NCI-H748 (cell line): ENCODE measurements at regions not wholly inside any gene's neighbourhood (a gene's known extent, or its start where the extent isn't known, plus 50 kb on each side); places are given as distances from the start of the nearest gene placed in this dataset.
"Not testable (repeated sequence)": the region's sequence is repeated elsewhere in the genome, so short reads cannot be mapped to it uniquely, and the experiment has no call there.

Experiments
- DNase-seq: peaks from one replicate; lab custom pipeline; 2025; ENCODE audit not compliant: unreplicated experiment; lab: John Stamatoyannopoulos, UW

DNA sequence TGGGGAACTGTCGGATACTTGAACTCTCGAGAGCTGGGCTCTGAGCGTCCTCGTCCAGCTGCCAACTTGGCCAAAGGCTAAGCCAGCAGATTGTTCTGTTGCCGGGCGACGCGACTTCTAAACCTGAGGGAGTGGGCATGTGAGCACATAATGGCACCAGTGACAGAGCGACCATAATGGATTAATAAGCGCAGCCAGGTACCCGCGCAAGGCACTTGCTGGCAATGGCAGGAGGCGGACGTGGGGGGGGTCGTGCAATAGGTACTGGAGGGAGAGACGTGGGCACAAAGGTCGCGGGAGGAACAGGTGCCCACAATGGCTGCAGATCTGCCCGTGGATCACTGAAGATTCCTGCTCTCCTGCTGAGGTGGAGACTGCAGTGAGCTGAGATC is 1368.7 kb downstream of the CDH12 start:
- DNase-seq = not testable (repeated sequence)

DNA sequence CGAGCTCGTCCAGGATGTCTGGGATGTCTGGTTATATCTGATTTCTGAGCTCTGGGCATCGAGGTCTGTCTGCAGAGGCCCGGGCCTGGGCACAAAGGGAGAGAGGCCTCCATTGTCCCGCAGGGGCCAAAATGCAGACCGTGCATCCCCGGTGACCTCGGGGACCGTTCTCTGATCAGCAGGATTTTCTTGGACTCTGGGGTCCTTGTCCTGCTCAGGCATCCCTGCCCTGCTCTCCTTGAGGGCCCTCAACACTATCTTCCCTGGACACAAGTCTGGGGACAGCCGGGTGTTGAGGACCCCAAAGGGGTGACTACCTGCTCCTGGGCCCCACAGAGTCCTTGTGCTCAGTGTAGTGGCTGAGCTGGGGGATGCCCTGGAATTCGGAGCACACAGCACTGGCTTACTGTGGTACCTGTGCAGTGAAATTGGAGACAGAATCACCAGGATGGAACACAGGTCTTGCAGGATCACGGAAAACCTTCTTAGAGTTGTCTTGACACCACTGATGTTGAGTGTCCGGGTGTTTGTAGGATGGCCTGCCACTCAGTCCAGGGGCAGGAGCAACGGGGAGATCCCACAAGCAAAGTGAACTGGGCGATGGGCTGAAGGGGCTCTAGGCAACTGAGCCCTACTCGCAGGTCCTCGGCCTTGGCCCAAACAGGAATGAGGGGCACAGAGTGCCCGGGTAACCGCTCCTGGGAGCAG is 1369.2 kb downstream of the CDH12 start:
- not testable (repeated sequence) for DNase-seq

DNA sequence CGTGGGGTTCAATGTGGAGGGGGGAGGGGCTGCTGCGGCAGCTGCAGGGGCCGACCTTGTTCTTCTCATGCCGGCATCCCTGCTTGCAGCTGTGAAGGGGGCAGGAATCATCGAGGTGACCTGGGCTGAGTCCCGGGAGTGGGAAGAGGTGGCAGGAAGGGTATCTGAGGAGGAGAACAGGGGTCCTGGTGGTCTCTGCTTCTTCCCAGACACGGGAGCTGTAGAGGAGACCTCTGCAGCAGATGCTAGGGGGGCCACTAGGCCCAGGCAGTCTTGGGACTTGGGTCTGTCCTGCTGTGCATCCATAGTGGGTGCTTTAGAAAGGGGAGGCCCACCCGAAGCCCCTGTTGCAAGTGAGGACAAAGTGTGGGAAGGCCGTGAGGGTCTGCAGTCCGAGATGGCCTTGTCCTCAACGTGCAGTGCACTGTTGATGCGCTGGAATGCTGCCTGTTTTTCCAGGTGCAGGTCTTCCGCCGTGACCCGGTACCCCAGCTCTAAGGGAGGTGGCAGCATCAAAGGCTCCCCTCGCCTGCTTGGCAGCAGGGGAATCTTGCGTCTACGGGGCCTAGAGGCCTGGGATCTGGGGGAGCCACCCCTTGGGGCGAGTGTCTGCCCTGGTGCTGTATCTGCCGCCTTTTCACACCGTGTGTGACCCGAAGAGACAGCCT is 1370.0 kb downstream of the CDH12 start:
- DNase-seq = not testable (repeated sequence)

DNA sequence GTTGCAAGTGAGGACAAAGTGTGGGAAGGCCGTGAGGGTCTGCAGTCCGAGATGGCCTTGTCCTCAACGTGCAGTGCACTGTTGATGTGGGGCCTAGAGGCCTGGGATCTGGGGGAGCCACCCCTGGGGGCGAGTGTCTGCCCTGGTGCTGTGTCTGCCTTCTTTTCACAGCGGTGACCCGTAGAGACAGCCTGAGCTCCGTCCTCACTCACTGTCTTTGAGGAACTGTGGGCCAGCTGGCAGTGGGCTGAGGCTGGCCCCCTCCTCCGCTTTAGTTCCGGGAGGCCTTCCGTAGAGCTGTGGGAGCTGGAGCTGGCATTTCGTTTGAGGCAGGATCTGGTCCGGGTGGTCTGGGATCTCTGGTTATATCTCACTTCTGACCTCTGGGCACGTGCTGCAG is 1370.6 kb downstream of the CDH12 start:
- DNase-seq = not testable (repeated sequence)

GRCh38 chr5:21481320-21482270 is 1371.5 kb downstream of the CDH12 start:
- not testable (repeated sequence) for DNase-seq

GRCh38 chr5:21480054-21480453 is 1373.1 kb downstream of the CDH12 start:
- not testable (repeated sequence) for DNase-seq

- DNase-seq = not testable (repeated sequence)
Observed at GRCh38 chr5:21473981-21474380, 1379.2 kb downstream of the CDH12 start.

DNA sequence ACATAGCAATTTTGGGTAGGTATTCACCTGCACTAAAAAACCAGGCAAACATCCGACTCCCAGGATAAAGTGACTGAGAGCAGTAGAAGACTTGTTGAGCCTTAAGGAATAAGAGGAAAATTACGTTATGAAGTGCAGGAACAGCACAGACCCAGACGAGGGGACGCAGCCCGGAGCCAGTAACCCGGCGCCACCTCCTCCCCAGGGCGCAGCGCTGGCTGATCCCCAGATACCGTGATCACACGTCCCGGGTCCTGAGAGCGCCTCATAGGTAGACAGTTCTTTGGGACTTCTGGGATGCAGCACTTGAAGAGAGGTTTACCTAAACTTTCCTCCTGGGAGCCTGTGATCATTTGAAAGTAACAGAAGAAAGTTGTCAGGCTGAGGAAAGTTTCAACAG is 1379.7 kb downstream of the CDH12 start:
- not testable (repeated sequence) for DNase-seq

DNA sequence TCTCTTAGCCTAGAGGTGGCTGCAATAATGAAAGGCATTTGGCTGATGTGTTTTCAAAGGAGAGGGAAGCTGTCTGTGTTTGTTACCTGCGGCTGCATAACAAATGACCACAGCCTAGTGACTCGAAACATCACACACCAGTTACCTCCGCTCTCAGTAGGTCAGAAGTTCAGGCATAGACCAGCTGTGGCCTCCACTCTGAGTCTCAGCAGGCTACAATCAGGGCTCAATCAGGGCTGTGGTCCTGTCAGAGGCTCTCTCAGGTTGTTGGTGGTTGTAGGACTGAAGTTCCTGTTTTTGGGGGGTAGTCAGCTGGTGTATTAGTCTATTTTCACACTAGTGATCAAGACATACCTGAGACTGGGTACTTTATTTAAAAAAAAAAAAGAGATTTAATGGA is 1381.5 kb downstream of the CDH12 start:
- DNase-seq = not testable (repeated sequence)

GRCh38 chr5:21469523-21470101 is 1383.5 kb downstream of the CDH12 start:
- peak; percentile 56 for DNase-seq

DNA sequence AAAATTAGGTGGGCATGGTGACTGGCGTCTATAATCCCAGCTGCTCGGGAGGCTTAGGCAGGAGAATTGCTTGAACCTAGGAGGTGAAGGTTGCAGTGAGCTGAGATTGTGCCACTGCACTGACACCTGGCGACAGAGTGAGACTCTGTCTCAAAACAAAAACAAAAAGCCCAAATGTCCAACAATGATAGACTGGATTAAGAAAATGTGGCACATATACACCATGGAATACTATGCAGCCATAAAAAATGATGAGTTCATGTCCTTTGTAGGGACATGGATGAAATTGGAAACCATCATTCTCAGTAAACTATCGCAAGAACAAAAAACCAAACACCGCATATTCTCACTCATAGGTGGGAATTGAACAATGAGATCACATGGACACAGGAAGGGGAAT is 1385.6 kb downstream of the CDH12 start:
- DNase-seq = not testable (repeated sequence)

GRCh38 chr5:21459744-21460073 is 1393.4 kb downstream of the CDH12 start:
- DNase-seq = not testable (repeated sequence)

DNA sequence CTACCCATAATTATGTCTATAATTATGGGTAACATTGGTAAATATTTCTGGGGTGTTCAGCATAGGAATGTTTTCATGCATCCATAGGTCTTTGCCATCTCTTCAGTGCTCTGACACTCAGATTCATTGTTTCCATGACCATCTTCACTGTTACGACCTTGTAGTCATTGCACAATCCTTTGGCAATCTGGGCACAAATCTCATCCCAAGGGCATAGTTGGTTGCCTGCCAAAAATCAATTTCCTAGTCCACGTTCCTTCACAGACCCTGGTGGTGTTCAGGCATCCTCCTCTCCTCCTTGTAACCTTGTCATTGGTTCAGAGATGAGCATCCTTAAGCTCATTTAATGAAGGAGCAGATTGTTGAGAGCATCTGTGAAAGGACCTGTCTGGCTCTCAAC is 1400.7 kb downstream of the CDH12 start:
- DNase-seq = no peak

DNA sequence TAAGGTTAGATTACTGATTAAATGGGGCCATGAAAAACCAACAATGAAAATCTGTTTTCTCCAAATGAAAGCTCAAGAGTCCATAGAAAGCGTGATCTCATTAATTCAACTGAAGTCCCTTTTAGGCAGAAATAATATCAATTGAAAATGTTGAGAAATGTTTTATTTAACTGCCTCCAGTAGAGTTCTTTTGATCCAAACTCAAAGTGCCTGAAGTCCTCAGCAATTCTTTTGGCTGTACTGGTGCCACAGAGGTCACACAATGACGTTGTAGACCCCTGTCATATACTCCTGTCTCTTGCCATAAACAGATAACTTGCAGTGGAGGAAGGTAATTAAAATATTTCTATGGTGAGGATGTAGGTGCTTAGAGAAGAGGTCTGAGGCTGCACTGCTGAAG is 1420.5 kb downstream of the CDH12 start:
- no peak for DNase-seq

DNA sequence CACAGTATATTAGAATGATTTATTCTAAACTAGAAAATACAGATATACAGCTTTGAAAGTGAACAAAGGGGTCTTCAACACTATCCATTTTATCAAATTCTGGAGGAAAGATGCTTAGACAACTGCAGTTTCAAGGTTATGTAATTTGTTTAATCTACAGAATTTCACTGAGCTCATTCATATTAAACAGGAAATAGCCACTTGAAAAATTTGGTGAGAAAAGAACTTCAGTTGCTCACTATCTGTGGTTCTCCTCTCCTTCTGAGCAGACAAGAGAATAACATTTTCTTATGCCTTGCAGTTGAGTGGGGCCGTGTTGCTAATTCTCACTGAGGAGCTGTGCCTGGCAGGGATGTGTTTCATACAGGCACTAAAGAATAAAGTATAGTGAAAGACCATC is 1428.2 kb downstream of the CDH12 start:
- no peak for DNase-seq

GRCh38 chr5:21419383-21419782 is 1431.4 kb upstream of the CDH18 start:
- no peak for DNase-seq

GRCh38 chr5:21402089-21402488 is 1414.1 kb upstream of the CDH18 start:
- not testable (repeated sequence) for DNase-seq

- DNase-seq = no peak
Observed at GRCh38 chr5:21398511-21398910, 1410.5 kb upstream of the CDH18 start.

- DNase-seq = no peak
Observed at GRCh38 chr5:21397693-21398092, 1409.7 kb upstream of the CDH18 start.

DNA sequence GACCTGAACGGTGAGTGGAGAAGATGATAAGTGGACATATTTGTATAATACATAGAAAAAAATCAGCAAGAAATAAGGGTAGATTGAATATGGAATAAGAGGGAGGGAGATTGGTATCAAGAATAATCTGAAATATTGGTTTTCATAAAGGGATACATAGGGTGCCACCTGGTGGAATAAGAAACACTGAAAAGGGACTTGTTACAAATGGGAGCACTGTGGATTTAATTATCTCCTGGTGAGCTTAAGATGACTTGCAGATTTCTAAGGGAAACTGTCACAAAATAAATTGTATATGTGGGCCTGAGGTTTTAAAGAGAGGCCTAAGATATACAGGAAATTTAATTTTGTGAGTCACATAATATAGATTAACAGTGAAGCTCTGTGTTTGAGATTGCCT is 1403.5 kb upstream of the CDH18 start:
- peak; percentile 77 for DNase-seq

- DNase-seq = not testable (repeated sequence)
Observed at GRCh38 chr5:21360754-21361153, 1372.8 kb upstream of the CDH18 start.
